Motor neuron (in vitro differentiated cells): ENCODE measurements at regions not wholly inside any gene's neighbourhood (a gene's known extent, or its start where the extent isn't known, plus 50 kb on each side); places are given as distances from the start of the nearest gene placed in this dataset.
"Not testable (repeated sequence)": the region's sequence is repeated elsewhere in the genome, so short reads cannot be mapped to it uniquely, and the experiment has no call there.

Experiments
- ATAC-seq, 8 experiments: fragments of 200-7000 bp; cut with Tn5 transposase; replicated peaks in 6 of 8; 2 replicates each; pipeline ENCODE4 v1.8.0; 2021; ENCODE audit warnings: mild to moderate bottlenecking in 8 of 8, moderate library complexity in 8 of 8
- H3K27ac ChIP-seq, 2 donors: fragments of 250-450 bp; sonication (Bioruptor Pico); 2 replicates each; pipeline ENCODE4 v1.9.0; 2021; ENCODE audit warnings: antibody characterized with exemption in 2 of 2, mild to moderate bottlenecking in 2 of 2, moderate library complexity in 1 of 2
- H3K4me1 ChIP-seq, 2 donors: fragments of 250-450 bp; sonication (Bioruptor Pico); replicated peaks in 1 of 2; 2 replicates each; pipeline ENCODE4 v1.6.1; 2021; ENCODE audit warnings: antibody characterized with exemption in 2 of 2, mild to moderate bottlenecking in 2 of 2, moderate library complexity in 1 of 2
- H3K4me3 ChIP-seq, 5 donors: fragments of 250-450 bp; sonication (Bioruptor Pico); 2 replicates each; pipeline ENCODE4 v1.9.0; 2021; ENCODE audit warnings: antibody characterized with exemption in 5 of 5, mild to moderate bottlenecking in 5 of 5, moderate library complexity in 4 of 5
- WGBS, 10 experiments: fragments of 450-650 bp; shearing (Covaris generic); methylation state at CpG; one replicate each; pipeline ENCODE4 v1.0.0; 2022; 5-methylcytosine and 5-hydroxymethylcytosine counted together
- in situ Hi-C, 9 experiments: fragments of 400-800 bp; cut with MboI; loops; one replicate each; pipeline ENCODE4 v1.15.0; 2021; ENCODE audit warnings: low sequenced_read_pairs in 9 of 9, low pct_unique_long_range_greater_than_20kb in 2 of 9; ENCODE audit not compliant: unreplicated experiment in 9 of 9

DNA sequence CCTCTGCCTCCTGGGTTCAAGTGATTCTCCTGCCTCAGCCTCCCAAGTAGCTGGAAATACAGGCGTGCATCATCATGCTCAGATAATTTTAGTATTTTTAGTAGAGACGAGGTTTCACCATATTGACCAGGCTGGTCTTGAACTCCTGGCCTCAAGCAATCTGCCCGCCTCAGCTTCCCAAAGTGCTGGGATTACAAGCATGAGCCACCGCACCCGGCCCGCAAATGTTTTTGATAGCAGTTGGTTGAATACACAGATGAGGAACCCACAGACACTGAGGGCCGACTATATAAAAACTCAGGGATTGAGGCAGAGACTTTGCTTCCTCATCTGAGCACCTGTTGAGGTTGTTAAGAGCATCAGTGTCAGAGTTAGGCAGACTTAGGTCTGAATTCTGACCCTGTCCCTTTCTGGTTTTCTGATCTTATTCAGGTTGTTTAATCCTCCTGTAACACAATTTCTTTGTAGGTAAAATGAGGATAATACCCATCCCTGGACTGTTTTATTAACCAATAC is 84.7 kb downstream of the ZFP36L2 start:
- WGBS, 10 experiments: 83 to 100% (median 95%) methylated on average over 1 to 7 of the region's 7 CpGs; no CpG with 5 or more reads in 1 of the 10 experiments
- ATAC-seq, H3K4me3 ChIP-seq, H3K27ac ChIP-seq: not testable (repeated sequence)
- H3K4me1 ChIP-seq: peaks cover 6 to 18% of the 10 kb centered on the region in 2 donors
- in situ Hi-C loops: loop anchor here in 1 of 9 experiments (25.0 kb wide), 1 partner anchor 346 kb away; no protein-coding TSS in a partner anchor

DNA sequence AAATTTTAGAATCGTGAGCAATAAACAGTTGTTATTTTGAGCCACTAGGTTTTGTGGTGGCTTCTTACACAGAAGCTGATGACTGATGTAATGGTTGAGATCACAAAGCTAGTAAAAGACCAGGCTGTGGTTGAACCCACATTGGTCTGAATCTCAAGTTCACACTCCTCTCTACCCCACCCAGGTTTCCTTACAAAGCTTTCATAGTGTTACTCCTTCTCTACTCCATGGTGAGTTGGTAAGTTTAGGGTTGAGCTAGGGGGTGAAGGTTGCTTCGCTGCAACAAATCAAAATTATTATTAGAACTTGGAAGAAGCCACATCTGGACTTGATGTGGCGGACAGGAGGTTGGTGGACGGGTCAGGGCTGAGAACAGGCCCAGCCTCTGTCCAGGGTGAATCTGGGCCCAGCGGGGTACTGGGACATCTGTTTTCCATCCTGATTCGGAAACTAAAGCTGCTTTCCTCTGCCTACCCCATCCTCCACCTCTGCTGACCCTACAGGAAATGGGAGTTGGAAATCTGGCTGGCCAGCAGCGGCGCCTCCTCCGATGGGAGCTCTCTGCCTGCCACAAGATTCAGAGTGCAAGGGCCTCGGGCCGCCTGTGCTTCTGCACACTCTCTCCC is 86.3 kb downstream of the ZFP36L2 start:
- H3K27ac ChIP-seq: no peak overlapping the region
- in situ Hi-C loops: loop anchor here in 1 of 9 experiments (25.0 kb wide), 1 partner anchor 347 kb away; no protein-coding TSS in a partner anchor
- H3K4me1 ChIP-seq: peaks cover 8 to 26% of the 10 kb centered on the region in 2 donors
- H3K4me3 ChIP-seq: no peak overlapping the region
- no peak for ATAC-seq
- WGBS, 10 experiments: 62 to 93% (median 83%) methylated on average over 2 to 8 of the region's 11 CpGs; no CpG with 5 or more reads in 5 of the 10 experiments

DNA sequence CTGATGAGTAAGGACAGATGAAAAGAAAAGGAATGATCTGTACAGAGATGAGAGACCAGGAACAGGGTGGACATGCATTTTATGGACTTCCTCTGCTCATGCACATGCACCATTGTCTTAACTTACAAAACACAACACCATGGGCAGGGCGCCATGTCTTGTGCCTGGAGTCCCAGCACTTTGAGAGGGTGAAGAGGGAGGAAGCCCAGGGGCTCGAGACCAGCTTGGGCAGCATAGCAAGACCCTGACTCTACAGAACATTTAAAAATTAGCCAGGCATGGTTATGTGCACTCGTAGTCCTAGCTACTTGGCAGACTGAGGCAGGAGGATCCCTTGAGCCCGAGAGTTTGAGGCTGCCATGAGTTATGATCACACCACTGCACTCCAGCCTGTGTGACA is 86.9 kb downstream of the ZFP36L2 start:
- Histone ChIP-seq H3K4me3 (no peak overlapping the region), H3K27ac (no peak overlapping the region), H3K4me1 (peaks cover 8 to 26% of the 10 kb centered on the region in 2 donors)
- in situ Hi-C loops: loop anchor here in 1 of 9 experiments (25.0 kb wide), 1 partner anchor 348 kb away; no protein-coding TSS in a partner anchor
- 83 to 100% (median 97%) methylated on average over 1 to 4 of the region's 4 CpGs; no CpG with 5 or more reads in 4 of the 10 experiments for WGBS, 10 experiments
- no peak for ATAC-seq

DNA sequence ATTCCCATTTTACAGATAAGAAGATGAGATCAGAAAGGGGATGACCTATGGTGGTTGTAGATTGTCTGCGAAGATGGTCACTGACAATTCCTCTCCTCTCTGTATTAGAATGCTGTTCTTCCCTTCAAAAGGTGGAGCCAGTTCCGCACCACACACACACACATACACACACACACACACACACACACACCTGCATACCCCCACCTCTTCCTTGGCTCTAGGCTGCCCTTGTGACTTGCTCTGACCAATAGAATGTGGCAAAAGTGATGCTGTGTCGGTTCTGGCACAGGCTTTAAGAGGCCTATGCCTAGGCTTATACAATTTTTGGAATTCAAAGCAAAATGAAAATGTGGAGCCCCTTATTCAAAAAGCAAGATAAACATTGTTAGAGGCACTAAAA is 88.0 kb downstream of the ZFP36L2 start:
- in situ Hi-C loops: loop anchor here in 1 of 9 experiments (25.0 kb wide), 1 partner anchor 349 kb away; no protein-coding TSS in a partner anchor
- Histone ChIP-seq H3K27ac (no peak overlapping the region), H3K4me3 (no peak overlapping the region), H3K4me1 (peaks cover 8 to 28% of the 10 kb centered on the region in 2 donors)
- ATAC-seq: peak in 1 of 8 experiments; percentile 22
- WGBS, 10 experiments: 59 to 100% (median 80%) methylated on average over 1 to 3 of the region's 3 CpGs; no CpG with 5 or more reads in 5 of the 10 experiments

DNA sequence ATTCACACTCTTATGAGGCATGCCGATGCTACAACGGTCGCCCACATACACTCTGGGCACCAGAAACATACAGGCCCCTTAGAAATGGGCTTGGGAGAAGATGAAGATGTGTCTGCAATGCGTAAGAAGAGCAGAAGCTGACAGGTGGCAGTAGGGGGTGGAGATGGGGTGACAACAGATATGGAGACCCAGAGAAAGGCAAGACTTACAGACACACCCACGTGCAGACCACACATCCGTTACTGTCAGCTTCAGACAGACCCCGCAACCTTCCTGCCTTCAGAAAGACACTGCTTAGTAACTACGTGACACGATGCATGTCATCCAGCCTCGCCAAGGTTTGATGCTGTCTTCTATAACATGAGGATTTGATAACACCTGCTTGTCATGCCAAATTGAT is 89.5 kb downstream of the ZFP36L2 start:
- ATAC-seq: no peak
- in situ Hi-C loops: loop anchor here in 1 of 9 experiments (25.0 kb wide), 1 partner anchor 350 kb away; no protein-coding TSS in a partner anchor

DNA sequence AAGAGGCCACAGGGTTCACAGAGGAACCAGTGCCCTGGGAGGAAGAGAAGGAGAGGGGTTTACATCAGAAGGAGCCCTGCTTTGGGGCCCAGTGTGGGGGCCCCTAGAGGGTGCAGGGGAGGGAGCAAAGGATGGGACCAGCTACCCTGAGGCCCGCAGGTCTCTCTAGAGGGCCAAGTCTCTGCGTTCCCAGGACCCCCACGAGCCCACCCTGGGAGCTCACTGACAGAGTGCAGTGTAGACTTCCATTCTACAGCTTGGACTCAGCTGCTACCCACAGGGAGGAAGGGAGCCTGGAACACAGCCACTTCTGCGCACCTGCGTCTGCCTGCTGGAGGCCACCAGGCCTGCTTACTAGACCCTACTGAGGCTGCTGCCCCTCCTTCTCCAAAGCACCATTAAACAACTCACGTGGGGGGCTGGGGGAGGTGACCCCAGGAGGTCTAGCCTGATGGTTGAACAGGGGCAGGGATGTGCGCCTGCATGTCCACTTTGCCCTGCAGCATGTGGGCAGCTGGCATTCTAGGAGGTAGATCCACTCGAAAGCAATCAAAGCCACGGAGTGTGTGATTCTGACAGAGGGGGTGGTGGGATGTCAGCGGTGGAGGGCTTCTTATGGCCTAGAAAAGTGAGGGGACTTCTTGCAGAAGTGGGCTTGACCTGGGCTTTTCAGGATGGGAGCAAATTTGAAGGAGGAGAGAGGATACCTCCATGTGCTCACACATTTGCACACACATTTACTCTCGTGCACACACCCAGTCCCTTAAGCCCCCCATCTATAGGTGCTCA is 90.2 kb downstream of the ZFP36L2 start:
- ATAC-seq: no peak
- H3K4me3 ChIP-seq: no peak overlapping the region
- 0 to 100% (median 94%) methylated on average over 1 to 3 of the region's 11 CpGs; no CpG with 5 or more reads in 7 of the 10 experiments for WGBS, 10 experiments
- H3K27ac ChIP-seq: no peak overlapping the region
- peaks cover 8 to 31% of the 10 kb centered on the region in 2 donors for H3K4me1 ChIP-seq
- in situ Hi-C loops: loop anchor here in 1 of 9 experiments (25.0 kb wide), 1 partner anchor 351 kb away; no protein-coding TSS in a partner anchor

More for the DNA sequence above, 89.5 kb downstream of the ZFP36L2 start:
- WGBS, 10 experiments: 60 to 100% (median 80%) methylated on average over 1 to 6 of the region's 10 CpGs; no CpG with 5 or more reads in 3 of the 10 experiments
- H3K4me3 ChIP-seq: no peak overlapping the region
- no peak overlapping the region for H3K27ac ChIP-seq
- H3K4me1 ChIP-seq: peaks cover 8 to 31% of the 10 kb centered on the region in 2 donors

DNA sequence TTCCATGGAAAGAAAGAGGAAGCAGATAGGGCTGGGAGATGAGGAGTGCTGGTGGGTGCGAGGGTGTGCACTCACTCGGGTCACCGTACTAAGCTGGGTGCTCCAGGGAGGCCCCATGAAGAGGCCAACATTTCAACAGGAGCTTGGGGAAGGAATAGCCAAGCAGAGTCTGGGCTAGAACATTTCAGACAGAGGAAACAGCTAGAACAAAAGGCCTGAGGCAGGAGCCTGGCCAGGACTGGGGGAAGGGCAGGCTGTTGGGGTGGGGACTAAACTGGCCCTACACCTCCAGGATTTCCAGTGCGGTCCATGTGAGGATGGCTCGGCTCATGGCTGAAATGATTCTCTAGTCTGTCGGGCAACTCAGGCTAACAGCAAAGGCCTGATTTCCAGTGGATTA is 90.8 kb downstream of the ZFP36L2 start:
- WGBS, 10 experiments: 60 to 100% (median 95%) methylated on average over 1 to 4 of the region's 6 CpGs; no CpG with 5 or more reads in 4 of the 10 experiments
- ATAC-seq: no peak
- in situ Hi-C loops: loop anchor here in 1 of 9 experiments (25.0 kb wide), 1 partner anchor 352 kb away; no protein-coding TSS in a partner anchor
- no peak overlapping the region for H3K27ac ChIP-seq
- H3K4me1 ChIP-seq: peaks cover 8 to 31% of the 10 kb centered on the region in 2 donors
- no peak overlapping the region for H3K4me3 ChIP-seq

DNA sequence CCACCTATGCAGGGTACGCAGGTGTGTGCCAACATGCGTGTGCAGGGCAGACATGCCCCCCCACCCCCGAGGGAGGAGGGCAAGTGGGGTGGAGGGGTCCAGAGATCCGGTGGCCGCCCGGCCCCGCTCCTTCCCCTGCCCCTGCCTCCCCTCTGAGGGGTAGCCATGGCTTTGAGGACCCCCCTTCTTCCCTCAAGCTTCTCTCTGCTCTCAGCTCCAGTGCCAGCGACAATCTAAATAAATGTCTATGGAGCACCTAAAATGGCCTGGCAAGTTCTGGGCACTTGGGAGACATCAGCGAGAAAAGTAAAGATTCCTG is 91.9 kb downstream of the ZFP36L2 start:
- Histone ChIP-seq H3K4me3 (no peak overlapping the region), H3K27ac (no peak overlapping the region), H3K4me1 (peaks cover 8 to 31% of the 10 kb centered on the region in 2 donors)
- in situ Hi-C loops: loop anchor here in 1 of 9 experiments (25.0 kb wide), 1 partner anchor 353 kb away; no protein-coding TSS in a partner anchor
- 89% methylated on average over 1 of the region's 9 CpGs; no CpG with 5 or more reads in 9 of the 10 experiments for WGBS, 10 experiments
- ATAC-seq: no peak

DNA sequence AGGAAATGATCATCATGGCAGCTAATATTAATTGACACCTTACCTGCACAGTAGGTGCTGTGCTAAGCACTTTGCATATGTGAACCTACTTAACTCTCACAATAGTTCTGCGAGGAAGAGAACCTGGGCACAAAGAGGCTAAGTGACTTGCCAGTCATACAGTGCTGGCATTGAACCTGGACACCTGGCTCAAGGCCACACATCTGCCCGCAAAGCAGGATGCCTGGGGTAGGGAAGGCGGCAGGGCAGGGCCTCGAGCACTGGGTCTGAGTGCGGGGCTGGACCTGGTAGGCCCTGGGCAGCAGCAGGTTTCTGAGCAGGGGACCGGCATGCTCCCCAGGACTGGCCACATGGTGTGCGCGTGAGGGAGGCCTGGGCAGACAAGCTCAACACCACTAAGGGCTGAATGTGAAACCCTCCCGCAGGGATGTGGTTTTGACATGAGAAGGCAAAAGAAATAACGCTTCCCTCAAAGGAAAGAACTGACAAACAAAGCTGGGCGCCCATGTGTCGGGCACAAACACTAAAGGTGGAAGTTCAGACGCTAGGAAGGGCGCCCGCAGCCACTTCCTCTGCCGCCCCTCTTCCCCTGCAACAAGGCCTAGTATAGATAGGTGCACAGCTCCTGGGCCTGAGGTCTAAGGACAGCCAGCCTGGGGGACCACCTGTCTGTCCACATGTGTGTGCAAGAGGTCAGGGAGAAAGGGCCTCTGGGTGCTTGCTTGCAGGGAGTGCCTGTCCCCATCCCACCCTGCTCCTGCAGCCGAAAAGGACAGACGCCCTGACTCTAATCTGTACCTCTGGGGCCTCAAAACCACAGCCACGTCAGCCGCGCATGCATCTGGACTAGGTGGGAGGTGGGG is 92.5 kb downstream of the ZFP36L2 start:
- in situ Hi-C loops: loop anchor here in 1 of 9 experiments (25.0 kb wide), 1 partner anchor 353 kb away; no protein-coding TSS in a partner anchor
- H3K4me1 ChIP-seq: peaks cover 8 to 31% of the 10 kb centered on the region in 2 donors
- no peak overlapping the region for H3K27ac ChIP-seq
- H3K4me3 ChIP-seq: no peak overlapping the region
- 85 to 100% (median 96%) methylated on average over 1 to 10 of the region's 21 CpGs; no CpG with 5 or more reads in 5 of the 10 experiments for WGBS, 10 experiments
- ATAC-seq: no peak

DNA sequence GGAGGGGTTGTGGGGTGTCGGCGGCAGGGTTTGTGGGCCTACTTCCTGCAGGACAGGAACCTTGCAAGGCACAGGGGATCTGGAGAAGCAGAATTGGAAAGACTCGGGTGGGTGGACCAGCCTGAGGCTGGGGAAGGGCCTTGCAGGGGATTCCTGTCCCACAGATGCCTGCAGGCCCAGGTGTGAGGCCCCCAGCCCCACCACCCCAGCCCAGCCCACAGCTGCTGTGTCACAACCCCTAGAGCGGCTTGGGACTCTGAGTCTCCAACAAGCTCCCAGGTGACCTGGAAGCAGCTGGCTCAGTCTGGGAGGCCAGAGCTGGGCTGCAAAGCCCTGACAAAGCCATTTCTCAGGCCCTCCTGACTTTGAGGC is 93.1 kb downstream of the ZFP36L2 start:
- Histone ChIP-seq H3K4me3 (no peak overlapping the region), H3K4me1 (peaks cover 8 to 31% of the 10 kb centered on the region in 2 donors), H3K27ac (no peak overlapping the region)
- WGBS, 10 experiments: 100% methylated on average over 1 of the region's 4 CpGs; no CpG with 5 or more reads in 9 of the 10 experiments
- in situ Hi-C loops: loop anchor here in 1 of 9 experiments (25.0 kb wide), 1 partner anchor 354 kb away; no protein-coding TSS in a partner anchor
- ATAC-seq: no peak

DNA sequence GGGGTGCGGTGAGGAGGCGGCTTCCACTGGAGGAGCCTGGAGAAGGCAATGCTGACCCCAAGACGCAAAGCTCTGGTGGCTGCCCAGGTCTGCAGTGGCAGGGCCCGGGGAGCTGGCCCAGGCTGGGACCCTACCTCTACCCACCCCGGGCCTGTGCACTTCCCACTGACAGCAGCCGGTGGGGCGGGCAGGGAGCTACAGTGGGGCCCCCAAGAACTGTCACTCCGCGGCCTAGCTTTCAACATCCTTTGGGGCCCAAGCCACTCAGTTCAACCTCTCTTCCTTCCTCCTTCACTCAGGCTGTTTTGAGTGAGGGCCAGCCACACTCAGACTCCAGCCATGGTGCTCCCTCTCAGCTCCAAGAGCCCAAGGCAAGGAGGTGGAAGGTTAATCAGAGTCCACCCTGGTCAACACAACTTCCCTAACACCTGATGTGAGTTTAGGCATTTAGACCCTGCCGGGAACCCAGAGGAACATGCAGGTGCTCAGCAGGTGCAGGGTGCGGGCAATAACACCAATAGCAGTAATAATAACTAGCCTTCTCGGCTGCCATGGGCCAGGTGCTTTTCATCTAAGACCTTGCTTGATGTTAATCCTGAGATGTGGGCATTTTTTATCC is 93.6 kb downstream of the ZFP36L2 start:
- ATAC-seq: no peak
- in situ Hi-C loops: loop anchor here in 1 of 9 experiments (25.0 kb wide), 1 partner anchor 355 kb away; no protein-coding TSS in a partner anchor
- H3K27ac ChIP-seq: no peak overlapping the region
- H3K4me3 ChIP-seq: no peak overlapping the region
- WGBS, 10 experiments: 100% methylated on average over 1 to 2 of the region's 12 CpGs; no CpG with 5 or more reads in 6 of the 10 experiments
- peaks cover 5 to 28% of the 10 kb centered on the region in 2 donors for H3K4me1 ChIP-seq
